ENCODE measurements at regions not wholly inside any gene's neighbourhood (a gene's known extent, or its start where the extent isn't known, plus 50 kb on each side); places are given as distances from the start of the nearest gene placed in this dataset.
"Not testable (repeated sequence)": the region's sequence is repeated elsewhere in the genome, so short reads cannot be mapped to it uniquely, and the experiment has no call there.

DNA sequence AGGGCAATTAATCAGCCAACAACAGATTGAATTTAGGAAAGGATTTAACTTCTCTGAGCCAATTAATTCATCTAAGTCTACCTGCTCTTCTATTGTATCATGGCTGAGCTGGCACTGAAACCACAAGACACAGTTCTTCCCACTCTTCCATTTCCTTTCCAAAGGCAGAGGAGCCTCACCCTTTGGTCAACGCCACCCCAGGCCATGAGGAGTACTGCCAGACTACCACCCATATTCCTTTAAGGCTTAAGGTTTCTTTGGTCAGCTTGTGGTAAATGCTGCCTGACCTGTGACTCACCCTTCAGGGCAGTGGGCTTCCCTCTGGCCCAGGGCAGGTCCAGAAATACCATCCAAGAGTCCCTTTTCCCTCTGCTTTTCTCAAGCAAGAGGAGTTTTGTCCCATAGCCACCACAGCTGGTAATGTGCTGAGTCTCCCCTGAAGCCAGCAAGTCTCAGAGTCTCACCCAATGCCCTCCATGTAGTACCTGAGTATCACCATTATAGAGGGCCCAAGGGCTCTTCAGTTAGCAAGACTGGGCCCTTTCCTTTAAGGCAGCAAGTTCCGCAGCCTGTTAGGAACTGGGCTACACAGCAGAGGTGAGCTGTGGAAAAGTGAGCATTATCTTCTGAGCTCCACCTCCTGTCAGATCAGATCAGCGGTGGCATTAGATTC is 900.5 kb upstream of the CRIM1 start:
- intact Hi-C loops (cut with micrococcal nuclease), result no loop called here
- no peaks in the 10 kb centered on the region for H3K27me3 ChIP-seq (ENCODE audit: low read depth)
- no peak for DNase-seq
- H3K9me3 ChIP-seq (replicated peaks), result no peaks in the 10 kb centered on the region
- H3K4me3 ChIP-seq, result no peak overlapping the region
- TF ChIP-seq, protein P1, sequence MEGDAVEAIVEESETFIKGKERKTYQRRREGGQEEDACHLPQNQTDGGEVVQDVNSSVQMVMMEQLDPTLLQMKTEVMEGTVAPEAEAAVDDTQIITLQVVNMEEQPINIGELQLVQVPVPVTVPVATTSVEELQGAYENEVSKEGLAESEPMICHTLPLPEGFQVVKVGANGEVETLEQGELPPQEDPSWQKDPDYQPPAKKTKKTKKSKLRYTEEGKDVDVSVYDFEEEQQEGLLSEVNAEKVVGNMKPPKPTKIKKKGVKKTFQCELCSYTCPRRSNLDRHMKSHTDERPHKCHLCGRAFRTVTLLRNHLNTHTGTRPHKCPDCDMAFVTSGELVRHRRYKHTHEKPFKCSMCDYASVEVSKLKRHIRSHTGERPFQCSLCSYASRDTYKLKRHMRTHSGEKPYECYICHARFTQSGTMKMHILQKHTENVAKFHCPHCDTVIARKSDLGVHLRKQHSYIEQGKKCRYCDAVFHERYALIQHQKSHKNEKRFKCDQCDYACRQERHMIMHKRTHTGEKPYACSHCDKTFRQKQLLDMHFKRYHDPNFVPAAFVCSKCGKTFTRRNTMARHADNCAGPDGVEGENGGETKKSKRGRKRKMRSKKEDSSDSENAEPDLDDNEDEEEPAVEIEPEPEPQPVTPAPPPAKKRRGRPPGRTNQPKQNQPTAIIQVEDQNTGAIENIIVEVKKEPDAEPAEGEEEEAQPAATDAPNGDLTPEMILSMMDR (IDR thresholded peaks at IDR 0.05; ENCODE audit: borderline replicate concordance), result no peak
- no peaks in the 10 kb centered on the region for H3K4me1 ChIP-seq
- H3K36me3 ChIP-seq, result no peaks in the 10 kb centered on the region
- no peak overlapping the region for H3K27ac ChIP-seq (replicated peaks)

DNA sequence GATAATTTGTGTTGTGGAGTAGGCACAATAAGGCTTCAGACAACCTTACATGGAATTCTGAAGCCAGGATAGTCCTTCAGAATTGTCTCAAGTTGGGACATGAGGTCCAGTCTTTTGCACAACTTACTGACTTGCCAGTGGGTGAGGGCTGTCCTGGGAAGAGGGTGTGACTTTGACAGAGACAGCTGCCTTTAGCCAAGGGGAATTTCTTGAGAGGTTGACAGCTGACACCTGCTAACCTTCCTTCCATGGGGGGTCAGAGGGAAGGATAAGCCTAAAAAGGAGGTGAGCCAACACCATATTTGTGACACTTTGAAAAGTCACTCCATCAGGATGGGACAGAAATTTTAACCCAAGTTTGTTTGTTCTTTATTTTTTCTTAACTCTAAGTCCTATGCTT is 907.8 kb upstream of the CRIM1 start:
- H3K36me3 ChIP-seq, result no peaks in the 10 kb centered on the region
- H3K4me1 ChIP-seq, result no peaks in the 10 kb centered on the region
- no peak overlapping the region for H3K4me3 ChIP-seq
- TF ChIP-seq, protein P1 (IDR thresholded peaks at IDR 0.05; ENCODE audit: borderline replicate concordance), result no peak
- intact Hi-C loops (cut with micrococcal nuclease), result no loop called here
- H3K27me3 ChIP-seq (ENCODE audit: low read depth), result no peaks in the 10 kb centered on the region
- no peaks in the 10 kb centered on the region for H3K9me3 ChIP-seq (replicated peaks)
- no peak overlapping the region for H3K27ac ChIP-seq (replicated peaks)
- DNase-seq, result no peak

DNA sequence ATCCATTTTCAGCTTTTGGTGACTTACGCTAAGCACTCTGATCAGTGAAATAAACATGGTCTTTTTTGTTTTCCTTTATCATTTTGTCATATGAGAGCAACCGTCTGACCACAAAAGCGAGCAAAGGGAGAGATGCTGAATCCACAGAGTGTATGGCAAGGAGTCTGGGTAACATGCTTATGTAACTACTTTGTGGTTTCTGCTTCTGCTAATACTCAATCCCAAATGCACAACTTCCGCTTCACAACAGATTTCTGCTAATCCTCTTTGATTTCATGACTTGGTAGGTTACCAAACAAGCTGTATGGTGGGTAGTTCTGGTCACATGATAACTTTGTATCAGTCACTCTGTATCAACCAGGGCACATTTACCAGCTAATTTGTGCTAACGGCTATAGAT is 908.4 kb upstream of the CRIM1 start:
- Histone ChIP-seq H3K36me3 (no peaks in the 10 kb centered on the region), H3K4me1 (no peaks in the 10 kb centered on the region), H3K4me3 (no peak overlapping the region), H3K27ac (replicated peaks) (no peak overlapping the region), H3K9me3 (replicated peaks) (no peaks in the 10 kb centered on the region), H3K27me3 (ENCODE audit: low read depth) (no peaks in the 10 kb centered on the region)
- intact Hi-C loops (cut with micrococcal nuclease), result no loop called here
- TF ChIP-seq, protein P1 (IDR thresholded peaks at IDR 0.05; ENCODE audit: borderline replicate concordance), result no peak
- DNase-seq, result no peak

DNA sequence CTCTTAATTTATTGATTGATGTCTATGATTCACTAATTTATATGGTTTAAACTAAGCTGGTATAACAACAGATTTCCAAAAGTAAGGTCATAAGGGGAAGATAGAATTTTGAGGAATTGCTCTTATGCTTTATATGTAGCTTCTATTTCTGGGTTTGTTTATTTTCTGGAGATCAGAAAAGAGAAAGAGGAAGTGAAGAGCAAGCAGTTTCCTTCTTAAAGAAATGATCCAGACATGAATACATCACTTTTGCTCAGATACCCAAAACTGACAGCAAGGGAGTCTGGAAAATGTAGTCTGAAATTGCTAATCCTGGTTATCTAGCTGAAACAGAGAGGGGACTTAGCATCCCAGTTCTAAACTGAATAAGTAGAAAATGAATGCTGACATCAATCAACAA is 912.5 kb upstream of the CRIM1 start:
- intact Hi-C loops (cut with micrococcal nuclease), result no loop called here
- Histone ChIP-seq H3K27ac (replicated peaks) (no peak overlapping the region), H3K4me3 (no peak overlapping the region), H3K27me3 (ENCODE audit: low read depth) (no peaks in the 10 kb centered on the region), H3K9me3 (replicated peaks) (no peaks in the 10 kb centered on the region), H3K36me3 (no peaks in the 10 kb centered on the region), H3K4me1 (no peaks in the 10 kb centered on the region)
- TF ChIP-seq, protein P1 (IDR thresholded peaks at IDR 0.05; ENCODE audit: borderline replicate concordance), result no peak
- no peak for DNase-seq

DNA sequence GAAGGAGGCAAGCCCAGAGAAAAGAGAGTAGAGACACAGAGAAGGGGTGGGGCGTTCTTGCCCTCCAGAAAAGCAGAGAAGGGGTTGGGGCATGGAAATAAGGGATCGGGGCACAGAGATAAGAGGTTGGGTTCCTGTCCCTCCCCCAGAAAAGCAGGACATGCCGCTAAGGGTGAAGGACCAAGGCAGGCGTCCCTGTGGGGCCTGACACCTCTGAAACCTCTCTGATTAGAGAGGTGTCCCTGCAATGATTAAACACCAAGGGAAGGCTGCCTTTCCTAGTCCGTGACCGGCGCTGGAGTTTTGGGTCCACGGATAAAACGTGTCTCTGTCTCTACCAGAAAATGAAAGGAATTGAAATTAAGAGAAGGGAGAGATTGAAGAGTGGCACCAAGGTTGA is 914.0 kb upstream of the CRIM1 start:
- H3K27me3 ChIP-seq (ENCODE audit: low read depth); DNase-seq; H3K4me3 ChIP-seq; H3K4me1 ChIP-seq; H3K36me3 ChIP-seq; intact Hi-C loops (cut with micrococcal nuclease); H3K27ac ChIP-seq (replicated peaks); H3K9me3 ChIP-seq (replicated peaks): not testable (repeated sequence)

DNA sequence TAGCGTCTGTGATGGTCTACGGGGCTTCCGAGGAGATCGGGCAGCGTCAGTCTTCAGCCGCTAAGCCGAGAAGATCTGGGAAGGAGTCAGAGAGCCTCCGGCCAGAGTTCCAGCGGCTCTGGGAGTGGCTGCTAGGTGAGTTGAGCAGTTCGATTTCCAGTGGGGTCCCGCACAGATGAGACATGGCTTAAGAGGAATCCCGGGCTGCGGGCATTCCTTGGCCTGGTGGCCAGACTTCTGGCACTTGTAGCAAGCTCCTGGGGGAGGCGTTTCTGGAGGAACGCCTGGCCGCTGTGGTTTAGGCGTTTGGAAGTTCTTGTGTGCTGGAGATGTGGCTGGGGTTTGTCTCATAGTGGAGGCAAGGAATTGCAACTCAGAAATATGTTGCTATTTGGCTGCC is 915.3 kb upstream of the CRIM1 start:
- H3K4me3 ChIP-seq; H3K9me3 ChIP-seq (replicated peaks); H3K27me3 ChIP-seq (ENCODE audit: low read depth); H3K27ac ChIP-seq (replicated peaks); H3K36me3 ChIP-seq; DNase-seq; H3K4me1 ChIP-seq; intact Hi-C loops (cut with micrococcal nuclease): not testable (repeated sequence)

DNA sequence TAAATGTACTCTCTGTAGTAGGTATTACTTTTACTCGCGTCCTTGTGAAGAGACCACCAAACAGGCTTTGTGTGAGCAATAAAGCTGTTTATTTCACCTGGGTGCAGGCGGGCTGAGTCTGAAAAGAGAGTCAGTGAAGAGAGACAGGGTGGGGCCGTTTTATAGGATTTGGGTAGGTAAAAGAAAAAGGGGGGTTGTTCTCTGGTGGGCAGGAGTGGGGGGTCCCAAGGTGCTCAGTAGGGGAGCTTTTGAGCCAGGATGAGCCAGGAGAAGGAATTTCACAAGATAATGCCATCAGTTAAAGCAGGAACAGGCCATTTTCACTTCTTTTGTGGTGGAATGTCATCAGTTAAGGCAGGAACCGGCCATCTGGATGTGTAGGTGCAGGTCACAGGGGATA is 918.7 kb upstream of the CRIM1 start:
- H3K27me3 ChIP-seq (ENCODE audit: low read depth); H3K36me3 ChIP-seq; DNase-seq; H3K4me1 ChIP-seq; intact Hi-C loops (cut with micrococcal nuclease); H3K4me3 ChIP-seq; H3K27ac ChIP-seq (replicated peaks): not testable (repeated sequence)
- peaks cover 17% of the 10 kb centered on the region for H3K9me3 ChIP-seq (replicated peaks)

Measured in left ventricle myocardium inferior (tissue), 1 donor.